ENCODE measurements at regions not wholly inside any gene's neighbourhood (a gene's known extent, or its start where the extent isn't known, plus 50 kb on each side); places are given as distances from the start of the nearest gene placed in this dataset.
A peak's percentile ranks its signal among the peaks of the same experiment; 100 is the strongest.

GRCh38 chr7:80014511-80014910 lies 120.1 kb upstream of the GNAI1 start:
- Histone ChIP-seq H3F3A (ENCODE audit: low read length, unreplicated experiment) (no peaks in the 10 kb centered on the region), H3K36me3 (ENCODE audit: low read depth, low read length) (no peaks in the 10 kb centered on the region), H2AFZ (ENCODE audit: low read length) (peak overlapping the region; percentile 69), H3K79me2 (ENCODE audit: low read length) (no peaks in the 10 kb centered on the region), H3K9me3 (ENCODE audit: low read length) (no peaks in the 10 kb centered on the region), H4K20me1 (ENCODE audit: low read length) (no peaks in the 10 kb centered on the region), H3K9ac (ENCODE audit: low read length) (no peak overlapping the region), H3K27ac (ENCODE audit: low read length) (no peak overlapping the region), H3K4me3 (ENCODE audit: low read length) (peak overlapping the region; percentile 14; the same call in 1 of the 2 replicates), H3K4me2 (ENCODE audit: low read length) (peak overlapping the region; percentile 61), H3K27me3 (ENCODE audit: low read length) (no peaks in the 10 kb centered on the region), H3K4me1 (ENCODE audit: insufficient read depth, low read length) (peaks cover 12% of the 10 kb centered on the region), H3K9me2 (replicated peaks; ENCODE audit: low read length) (no peaks in the 10 kb centered on the region)
- TF ChIP-seq EZH2phosphoT487 (IDR thresholded peaks at IDR 0.05; ENCODE audit: borderline replicate concordance, low read length) (no peak), EZH2 (IDR thresholded peaks at IDR 0.05; ENCODE audit: low read length, unreplicated experiment) (no peak), CTCF (conservative IDR thresholded peaks at IDR 0.05; ENCODE audit: low read depth, low read length) (no peak)
- CTCF ChIA-PET, result interaction anchor here (0.6 kb wide), 1 partner anchor 124 kb away, joined by 4 read pairs; no protein-coding TSS in a partner anchor
- POLR2A ChIA-PET (ENCODE audit: unreplicated experiment), result interaction anchor here (0.6 kb wide), 2 partner anchors 84 to 181 kb away, joined by 4 to 5 read pairs; no protein-coding TSS in a partner anchor
- intact Hi-C loops (cut with micrococcal nuclease), result loop anchor here (10.0 kb wide), 1 partner anchor 720 kb away; no protein-coding TSS in a partner anchor
- peak; percentile 76 for DNase-seq
- ATAC-seq, result peak; percentile 93
- no TSS peak for BruUV-seq (replicated peaks)

- H3K27ac ChIP-seq (ENCODE audit: low read length), result no peak overlapping the region
- intact Hi-C loops (cut with micrococcal nuclease), result no loop called here
- H3K9me3 ChIP-seq (ENCODE audit: low read length), result no peaks in the 10 kb centered on the region
- H3K4me3 ChIP-seq (ENCODE audit: low read length), result no peak overlapping the region
- no peaks in the 10 kb centered on the region for H3K9me2 ChIP-seq (replicated peaks; ENCODE audit: low read length)
- no peaks in the 10 kb centered on the region for H3K4me1 ChIP-seq (ENCODE audit: insufficient read depth, low read length)
- no peaks in the 10 kb centered on the region for H3F3A ChIP-seq (ENCODE audit: low read length, unreplicated experiment)
- ChIA-PET POLR2A (ENCODE audit: unreplicated experiment) (no interaction called here), CTCF (no interaction called here)
- DNase-seq (no peak), ATAC-seq (no peak)
- no peak overlapping the region for H3K9ac ChIP-seq (ENCODE audit: low read length)
- H3K4me2 ChIP-seq (ENCODE audit: low read length), result no peak overlapping the region
- no peaks in the 10 kb centered on the region for H4K20me1 ChIP-seq (ENCODE audit: low read length)
- H3K36me3 ChIP-seq (ENCODE audit: low read depth, low read length), result no peaks in the 10 kb centered on the region
- H3K27me3 ChIP-seq (ENCODE audit: low read length), result no peaks in the 10 kb centered on the region
- TF ChIP-seq EZH2 (IDR thresholded peaks at IDR 0.05; ENCODE audit: low read length, unreplicated experiment) (no peak), EZH2phosphoT487 (IDR thresholded peaks at IDR 0.05; ENCODE audit: borderline replicate concordance, low read length) (no peak), CTCF (conservative IDR thresholded peaks at IDR 0.05; ENCODE audit: low read depth, low read length) (no peak)
- no peak overlapping the region for H2AFZ ChIP-seq (ENCODE audit: low read length)
- no TSS peak for BruUV-seq (replicated peaks)
- H3K79me2 ChIP-seq (ENCODE audit: low read length), result no peaks in the 10 kb centered on the region
Measured at GRCh38 chr7:80008039-80008438, 126.6 kb upstream of the GNAI1 start.

GRCh38 chr7:80002865-80003264 lies 131.8 kb upstream of the GNAI1 start:
- Histone ChIP-seq H3K27ac (ENCODE audit: low read length) (no peak overlapping the region), H2AFZ (ENCODE audit: low read length) (no peak overlapping the region), H3K36me3 (ENCODE audit: low read depth, low read length) (no peaks in the 10 kb centered on the region), H3K4me2 (ENCODE audit: low read length) (no peak overlapping the region), H3K4me3 (ENCODE audit: low read length) (no peak overlapping the region), H3K9me3 (ENCODE audit: low read length) (no peaks in the 10 kb centered on the region), H3K79me2 (ENCODE audit: low read length) (no peaks in the 10 kb centered on the region), H3K27me3 (ENCODE audit: low read length) (no peaks in the 10 kb centered on the region), H3F3A (ENCODE audit: low read length, unreplicated experiment) (no peaks in the 10 kb centered on the region), H4K20me1 (ENCODE audit: low read length) (no peaks in the 10 kb centered on the region), H3K9ac (ENCODE audit: low read length) (no peak overlapping the region), H3K9me2 (replicated peaks; ENCODE audit: low read length) (no peaks in the 10 kb centered on the region), H3K4me1 (ENCODE audit: insufficient read depth, low read length) (no peaks in the 10 kb centered on the region)
- ChIA-PET CTCF (no interaction called here), POLR2A (ENCODE audit: unreplicated experiment) (no interaction called here)
- DNase-seq (no peak), ATAC-seq (no peak)
- intact Hi-C loops (cut with micrococcal nuclease), result no loop called here
- TF ChIP-seq EZH2 (IDR thresholded peaks at IDR 0.05; ENCODE audit: low read length, unreplicated experiment) (no peak), CTCF (conservative IDR thresholded peaks at IDR 0.05; ENCODE audit: low read depth, low read length) (no peak), EZH2phosphoT487 (IDR thresholded peaks at IDR 0.05; ENCODE audit: borderline replicate concordance, low read length) (no peak)
- no TSS peak for BruUV-seq (replicated peaks)

Data from PC-3 (cell line).